ENCODE measurements at regions not wholly inside any gene's neighbourhood (a gene's known extent, or its start where the extent isn't known, plus 50 kb on each side); places are given as distances from the start of the nearest gene placed in this dataset.

DNA sequence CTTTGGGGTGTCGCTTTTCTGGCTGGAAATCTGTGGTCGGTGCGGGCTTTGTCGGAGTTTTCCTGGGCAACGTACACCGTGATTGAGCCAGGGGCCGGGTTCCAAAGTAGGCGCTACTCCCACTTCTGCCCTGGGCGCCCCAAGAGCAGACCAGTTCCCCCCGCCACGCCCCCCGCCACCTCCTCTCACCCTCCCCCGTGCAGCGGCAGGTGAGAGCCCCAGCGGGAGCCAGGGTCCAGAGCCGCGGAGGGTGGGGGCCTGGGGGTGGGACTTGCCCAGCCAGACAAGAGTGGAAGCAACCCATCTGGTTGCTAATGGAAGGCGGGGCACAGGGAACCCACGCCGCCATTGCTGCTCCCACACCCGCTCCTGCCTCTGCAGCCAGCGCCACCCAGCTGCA is 2195.9 kb downstream of the PCDH9 start:
- ChIA-PET CTCF (no interaction called here), POLR2A (ENCODE audit: low non-redundant PET) (no interaction called here)
- TF ChIP-seq, protein P1, sequence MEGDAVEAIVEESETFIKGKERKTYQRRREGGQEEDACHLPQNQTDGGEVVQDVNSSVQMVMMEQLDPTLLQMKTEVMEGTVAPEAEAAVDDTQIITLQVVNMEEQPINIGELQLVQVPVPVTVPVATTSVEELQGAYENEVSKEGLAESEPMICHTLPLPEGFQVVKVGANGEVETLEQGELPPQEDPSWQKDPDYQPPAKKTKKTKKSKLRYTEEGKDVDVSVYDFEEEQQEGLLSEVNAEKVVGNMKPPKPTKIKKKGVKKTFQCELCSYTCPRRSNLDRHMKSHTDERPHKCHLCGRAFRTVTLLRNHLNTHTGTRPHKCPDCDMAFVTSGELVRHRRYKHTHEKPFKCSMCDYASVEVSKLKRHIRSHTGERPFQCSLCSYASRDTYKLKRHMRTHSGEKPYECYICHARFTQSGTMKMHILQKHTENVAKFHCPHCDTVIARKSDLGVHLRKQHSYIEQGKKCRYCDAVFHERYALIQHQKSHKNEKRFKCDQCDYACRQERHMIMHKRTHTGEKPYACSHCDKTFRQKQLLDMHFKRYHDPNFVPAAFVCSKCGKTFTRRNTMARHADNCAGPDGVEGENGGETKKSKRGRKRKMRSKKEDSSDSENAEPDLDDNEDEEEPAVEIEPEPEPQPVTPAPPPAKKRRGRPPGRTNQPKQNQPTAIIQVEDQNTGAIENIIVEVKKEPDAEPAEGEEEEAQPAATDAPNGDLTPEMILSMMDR (conservative IDR thresholded peaks at IDR 0.05; ENCODE audit: low read depth) = no peak
- DNase-seq (ENCODE audit: low spot score) = no peak
- H3K27ac ChIP-seq = no peak overlapping the region

DNA sequence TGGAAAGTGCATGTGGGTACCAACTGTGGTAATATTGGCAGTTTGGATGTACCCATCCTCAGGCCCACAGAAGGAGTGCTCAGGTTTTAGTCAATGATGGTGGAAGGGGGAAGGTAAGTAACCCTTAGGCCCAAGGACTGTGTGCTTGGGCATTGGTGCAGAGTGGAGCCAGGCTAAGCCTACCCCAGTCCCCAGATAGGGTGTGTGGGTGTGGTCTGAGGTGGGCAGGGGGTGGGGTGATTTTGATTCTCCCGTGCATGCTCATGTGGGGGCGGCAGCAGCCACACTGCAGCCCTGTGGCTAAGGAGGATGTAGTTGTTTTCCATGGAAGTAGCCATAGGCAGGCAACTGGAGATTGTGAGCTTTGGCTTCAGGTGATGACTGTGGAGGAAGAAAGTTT is 2197.3 kb downstream of the PCDH9 start:
- POLR2A ChIA-PET (ENCODE audit: low non-redundant PET) = no interaction called here
- no peak overlapping the region for H3K27ac ChIP-seq
- no peak for DNase-seq (ENCODE audit: low spot score)
- TF ChIP-seq, protein P1 (conservative IDR thresholded peaks at IDR 0.05; ENCODE audit: low read depth) = no peak
- CTCF ChIA-PET = no interaction called here

DNA sequence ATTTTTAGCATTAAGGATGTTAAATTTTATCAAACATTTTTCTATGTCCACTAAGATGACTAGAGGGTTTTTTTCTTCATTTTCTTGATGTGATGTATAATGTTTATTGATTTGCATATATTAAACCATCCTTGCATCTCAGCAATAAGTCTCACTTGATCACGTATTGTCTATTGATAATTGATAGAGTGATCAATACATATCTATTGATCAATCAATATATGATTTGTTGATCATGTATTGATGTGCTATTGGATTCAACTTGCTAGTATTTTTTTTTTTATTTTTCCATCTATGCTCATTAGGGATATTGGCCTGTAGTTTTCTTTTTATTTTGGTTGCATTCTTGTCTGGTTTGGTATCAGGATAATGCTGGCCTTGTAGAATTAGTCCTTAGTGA is 2202.0 kb downstream of the PCDH9 start:
- ChIA-PET CTCF (no interaction called here), POLR2A (ENCODE audit: low non-redundant PET) (no interaction called here)
- TF ChIP-seq, protein P1 (conservative IDR thresholded peaks at IDR 0.05; ENCODE audit: low read depth) = no peak
- DNase-seq (ENCODE audit: low spot score) = no peak
- H3K27ac ChIP-seq = no peak overlapping the region

DNA sequence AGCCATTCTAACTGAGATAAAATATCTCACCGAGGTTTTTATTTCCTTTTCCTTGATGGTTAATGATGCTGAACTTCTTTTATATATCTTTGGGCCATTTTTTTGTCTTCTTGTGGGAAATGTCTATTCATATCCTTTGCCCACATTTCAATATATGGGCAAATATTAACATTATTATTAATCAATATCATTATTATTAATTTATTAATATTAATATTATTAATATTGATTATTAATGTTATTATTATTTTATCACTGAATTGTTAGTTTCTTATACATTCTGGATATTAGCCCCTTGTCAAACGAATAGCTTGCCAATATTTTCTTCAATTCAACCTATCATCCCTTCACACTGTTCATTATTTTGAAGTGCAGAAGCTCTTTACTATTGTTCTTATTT is 2203.6 kb downstream of the PCDH9 start:
- POLR2A ChIA-PET (ENCODE audit: low non-redundant PET) = no interaction called here
- CTCF ChIA-PET = no interaction called here
- H3K27ac ChIP-seq = no peak overlapping the region
- no peak for DNase-seq (ENCODE audit: low spot score)
- TF ChIP-seq, protein P1 (conservative IDR thresholded peaks at IDR 0.05; ENCODE audit: low read depth) = no peak

DNA sequence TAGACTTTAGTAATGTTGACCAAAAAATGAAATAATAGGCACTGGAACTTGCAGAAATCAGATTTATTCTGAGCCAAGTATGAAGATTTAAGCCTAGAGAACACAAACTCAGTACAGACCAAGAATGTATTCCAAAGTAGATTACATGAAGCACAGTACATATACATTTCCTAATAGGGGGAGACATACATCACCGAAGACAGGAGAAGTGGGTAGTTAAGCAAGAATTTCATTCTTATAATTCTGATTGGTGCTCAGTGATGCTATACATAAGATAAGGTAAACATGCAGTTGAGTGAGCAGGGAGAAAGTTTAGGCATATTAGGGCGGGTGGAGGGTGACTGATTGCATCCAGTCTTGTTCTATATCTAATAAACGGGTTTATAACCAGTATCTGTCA is 2218.8 kb downstream of the PCDH9 start:
- no peak for DNase-seq (ENCODE audit: low spot score)

DNA sequence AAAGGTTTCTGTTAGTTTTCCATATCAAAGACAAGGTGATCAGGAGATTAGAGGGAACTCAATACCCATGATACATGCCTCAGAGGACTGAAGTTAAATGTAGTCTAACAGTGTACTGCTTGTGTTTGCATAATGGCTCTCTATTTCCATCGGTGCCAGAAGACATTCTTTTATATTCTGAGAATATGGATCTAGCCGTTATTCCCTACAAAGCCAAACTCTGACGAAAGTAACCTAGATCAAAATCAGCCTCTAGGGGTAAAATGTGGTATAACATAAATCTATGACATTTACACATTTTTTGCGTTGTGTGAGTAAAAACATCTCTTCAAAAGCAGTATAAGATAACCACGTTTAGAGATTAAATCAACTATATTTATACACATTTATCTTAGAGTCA is 2232.7 kb downstream of the PCDH9 start:
- CTCF ChIA-PET = interaction anchor here (0.6 kb wide), 1 partner anchor 33 kb away, joined by 3 read pairs; no protein-coding TSS in a partner anchor
- TF ChIP-seq, protein P1 (conservative IDR thresholded peaks at IDR 0.05; ENCODE audit: low read depth) = no peak
- DNase-seq (ENCODE audit: low spot score) = no peak

More for the DNA sequence above, 2218.8 kb downstream of the PCDH9 start:
- TF ChIP-seq, protein P1 (conservative IDR thresholded peaks at IDR 0.05; ENCODE audit: low read depth) = no peak
- POLR2A ChIA-PET (ENCODE audit: low non-redundant PET) = no interaction called here
- CTCF ChIA-PET = no interaction called here
- H3K27ac ChIP-seq = no peak overlapping the region

More for the DNA sequence above, 2232.7 kb downstream of the PCDH9 start:
- no peak overlapping the region for H3K27ac ChIP-seq
- POLR2A ChIA-PET (ENCODE audit: low non-redundant PET) = no interaction called here
